ENCODE measurements at regions not wholly inside any gene's neighbourhood (a gene's known extent, or its start where the extent isn't known, plus 50 kb on each side); places are given as distances from the start of the nearest gene placed in this dataset.

GRCh38 chr3:10712121-10712520 is 103.9 kb upstream of the SLC6A11 start (continued):
- TF ChIP-seq ZNF532 (CRISPR knock-in tag; IDR thresholded peaks at IDR 0.05; ENCODE audit: borderline replicate concordance) (no peak), ZNF396 (CRISPR knock-in tag; IDR thresholded peaks at IDR 0.05; ENCODE audit: borderline replicate concordance) (no peak), AFF4 (CRISPR knock-in tag; IDR thresholded peaks at IDR 0.05; ENCODE audit: borderline replicate concordance) (no peak), ZNF219 (CRISPR knock-in tag; IDR thresholded peaks at IDR 0.05; ENCODE audit: borderline replicate concordance) (no peak), FOXP4 (CRISPR knock-in tag; IDR thresholded peaks at IDR 0.05) (no peak), USF2 (CRISPR knock-in tag; IDR thresholded peaks at IDR 0.05) (no peak), ZNF232 (CRISPR knock-in tag; IDR thresholded peaks at IDR 0.05) (no peak)

GRCh38 chr3:10713656-10714055 is 102.4 kb upstream of the SLC6A11 start:
- ChIA-PET CTCF (interaction anchor here (1.2 kb wide), 1 partner anchor 25 kb away, joined by 3 read pairs; no protein-coding TSS in a partner anchor), POLR2A (no interaction called here)
- DNase-seq (ENCODE audit: low spot score) (no peak), ATAC-seq (no peak)
- no peak overlapping the region for H3K4me3 Mint-ChIP-seq
- TF ChIP-seq CREB1 (CRISPR knock-in tag; IDR thresholded peaks at IDR 0.05), result no peak
- no peaks in the 10 kb centered on the region for H3K36me3 Mint-ChIP-seq
- H3K4me1 Mint-ChIP-seq, result no peaks in the 10 kb centered on the region
- H3K9me3 Mint-ChIP-seq, result peaks cover 13% of the 10 kb centered on the region
- H3K27me3 Mint-ChIP-seq (ENCODE audit: low read depth), result peaks cover 51% of the 10 kb centered on the region
- no peak overlapping the region for H3K27ac Mint-ChIP-seq

GRCh38 chr3:10715886-10716285 is 100.1 kb upstream of the SLC6A11 start:
- CTCF ChIA-PET, result interaction anchor here (0.8 kb wide), 1 partner anchor 23 kb away, joined by 3 read pairs; no protein-coding TSS in a partner anchor
- peaks cover 35% of the 10 kb centered on the region for H3K27me3 Mint-ChIP-seq (ENCODE audit: low read depth)
- TF ChIP-seq TEAD4 (CRISPR knock-in tag; IDR thresholded peaks at IDR 0.05) (no peak), HMGA2 (CRISPR knock-in tag; IDR thresholded peaks at IDR 0.05) (no peak), E2F4 (CRISPR knock-in tag; IDR thresholded peaks at IDR 0.05; ENCODE audit: borderline replicate concordance, low read depth) (no peak), USF2 (CRISPR knock-in tag; IDR thresholded peaks at IDR 0.05) (no peak), AR (CRISPR knock-in tag; IDR thresholded peaks at IDR 0.05) (no peak), CTCF (IDR thresholded peaks at IDR 0.05) (no peak)

More at GRCh38 chr3:10715886-10716285, 100.1 kb upstream of the SLC6A11 start:
- Mint-ChIP-seq H3K27ac (no peak overlapping the region), H3K36me3 (no peaks in the 10 kb centered on the region), H3K9me3 (peaks cover 13% of the 10 kb centered on the region), H3K4me1 (no peaks in the 10 kb centered on the region), H3K4me3 (no peak overlapping the region)
- ATAC-seq (no peak), DNase-seq (ENCODE audit: low spot score) (no peak)
- POLR2A ChIA-PET, result no interaction called here
